ENCODE measurements at regions not wholly inside any gene's neighbourhood (a gene's known extent, or its start where the extent isn't known, plus 50 kb on each side); places are given as distances from the start of the nearest gene placed in this dataset.

- no peak overlapping the region for H3K27ac Mint-ChIP-seq
- H3K4me1 Mint-ChIP-seq, result no peaks in the 10 kb centered on the region
- no peak overlapping the region for H3K4me3 Mint-ChIP-seq
- H3K27me3 Mint-ChIP-seq, result no peaks in the 10 kb centered on the region
- no peak for ATAC-seq
- no peaks in the 10 kb centered on the region for H3K9me3 Mint-ChIP-seq
- H3K36me3 Mint-ChIP-seq, result no peaks in the 10 kb centered on the region
Observed at GRCh38 chr19:20252613-20253012, 85.6 kb downstream of the ZNF486 start.

DNA sequence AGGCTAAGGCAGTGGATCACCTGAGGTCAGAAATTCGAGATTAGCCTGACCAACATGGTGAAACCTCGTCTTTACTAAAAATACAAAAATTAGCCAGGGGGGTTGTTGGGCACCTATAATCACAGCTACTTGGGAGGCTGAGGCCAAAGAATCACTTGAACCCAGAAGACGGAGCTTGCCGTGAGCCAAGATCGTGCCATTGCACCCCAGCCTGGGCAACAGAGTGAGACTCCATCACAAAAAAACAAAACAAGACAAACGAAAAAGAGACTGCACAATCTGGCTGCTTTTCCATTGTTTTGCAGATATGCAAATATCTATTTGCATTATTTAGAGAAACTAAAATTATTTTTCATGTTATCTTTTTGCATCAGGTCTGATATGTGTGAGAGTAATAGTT is 83.6 kb downstream of the ZNF486 start:
- Mint-ChIP-seq H3K36me3 (no peaks in the 10 kb centered on the region), H3K4me3 (no peak overlapping the region), H3K27ac (no peak overlapping the region), H3K27me3 (no peaks in the 10 kb centered on the region), H3K9me3 (no peaks in the 10 kb centered on the region), H3K4me1 (no peaks in the 10 kb centered on the region)
- no peak for ATAC-seq

DNA sequence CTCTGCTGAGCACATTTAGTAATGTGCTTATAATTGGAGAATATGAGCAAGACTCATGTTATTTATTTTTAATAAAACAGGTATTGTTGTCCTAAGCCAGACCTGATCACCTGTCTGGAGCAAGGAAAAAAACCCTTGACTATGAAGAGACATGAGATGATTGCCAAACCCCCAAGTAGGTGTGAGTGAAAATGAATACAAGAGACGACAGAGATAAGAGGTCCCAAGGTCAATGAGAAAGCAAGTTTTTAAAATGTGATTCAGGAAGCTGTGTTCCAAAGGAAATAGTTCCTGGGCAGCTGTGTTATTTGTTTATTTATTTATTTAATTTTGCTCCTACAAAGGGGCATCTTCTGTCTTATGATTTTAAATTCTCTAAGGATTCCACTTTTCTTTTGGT is 83.1 kb downstream of the ZNF486 start:
- H3K27me3 Mint-ChIP-seq, result no peaks in the 10 kb centered on the region
- ATAC-seq, result no peak
- no peaks in the 10 kb centered on the region for H3K36me3 Mint-ChIP-seq
- H3K4me1 Mint-ChIP-seq, result no peaks in the 10 kb centered on the region
- H3K27ac Mint-ChIP-seq, result no peak overlapping the region
- no peak overlapping the region for H3K4me3 Mint-ChIP-seq
- no peaks in the 10 kb centered on the region for H3K9me3 Mint-ChIP-seq
